HepG2 (cell line): ENCODE measurements at regions not wholly inside any gene's neighbourhood (a gene's known extent, or its start where the extent isn't known, plus 50 kb on each side); places are given as distances from the start of the nearest gene placed in this dataset.

Experiments
- ATAC-seq: fragments of 200-7000 bp; cut with Tn5 transposase; 3 replicates; pipeline ENCODE4 v1.9.1; 2020; ENCODE audit warnings: mild to moderate bottlenecking, moderate library complexity
- BruUV-seq: library from RNA; stranded (reverse); fragments of 400-500 nt; replicated peaks from 2 replicates; lab custom pipeline; 2021; lab: Mats Ljungman, UMichigan
- CTCF ChIA-PET: fragments of 300-600 bp; formaldehyde crosslinking; extraction: SDS; loops from one replicate; lab custom pipeline; 2021; ENCODE audit warnings: low total read pairs, inconsistent platforms, low intra/inter-chr PET ratio; lab: Yijun Ruan, JAX
- POLR2A ChIA-PET: fragments of 350-600 bp; sonication (Branson Sonifier 250); formaldehyde crosslinking; loops from one replicate; lab custom pipeline; 2020; ENCODE audit warnings: antibody characterized with exemption, inconsistent platforms; lab: Yijun Ruan, JAX
- DNase-seq: peaks from one replicate; pipeline ENCODE4 v3.0.0-alpha.2; 2015; ENCODE audit warnings: low spot score
- FAIRE-seq: peaks from 3 replicates; lab custom pipeline; 2011; peaks lifted over from hg19 to GRCh38; lab: Jason Lieb, UNC
- H2AFZ ChIP-seq: one replicate; pipeline ENCODE4 v1.6.1; 2011; ENCODE audit warnings: low read length, inconsistent platforms
- H3K27ac ChIP-seq: fragments of 300-600 bp; 3 replicates; pipeline ENCODE4 v1.8.0; 2011; ENCODE audit warnings: mixed run types, mild to moderate bottlenecking, mixed read lengths, low read length, inconsistent platforms; ENCODE audit not compliant: insufficient read depth; ENCODE audit errors: extremely low read length
- H3K27me3 ChIP-seq, 2 experiments: fragments of 200-600 bp in 1 of 2; 2 replicates in 1 of 2; 3 replicates in 1 of 2; pipeline versions ENCODE4 v1.6.0 to v1.8.0; 2011; ENCODE audit warnings: low read length in 2 of 2, mild to moderate bottlenecking in 2 of 2, moderate library complexity in 2 of 2, inconsistent platforms in 1 of 2; ENCODE audit not compliant: insufficient read depth in 2 of 2, control insufficient read depth in 1 of 2
- H3K36me3 ChIP-seq, 2 experiments: fragments of 200-600 bp in 1 of 2; replicated peaks in 1 of 2; 2 replicates in 1 of 2; 3 replicates in 1 of 2; pipeline versions ENCODE4 v1.5.1 to v1.8.0; 2011; ENCODE audit warnings: low read length in 2 of 2, inconsistent platforms in 1 of 2; ENCODE audit not compliant: insufficient read depth in 2 of 2, control insufficient read depth in 1 of 2
- H3K4me1 ChIP-seq: 2 replicates; pipeline ENCODE4 v1.5.1; 2012; ENCODE audit warnings: low read length, inconsistent platforms; ENCODE audit not compliant: insufficient read depth
- H3K4me2 ChIP-seq: 2 replicates; pipeline ENCODE4 v1.6.0; 2011; ENCODE audit warnings: low read depth, low read length, inconsistent platforms
- H3K4me3 ChIP-seq, 3 experiments: fragments of 200-600 bp in 1 of 3; sonication (generic), shearing (Covaris generic) in 1 of 3; replicated peaks in 1 of 3; 2 replicates each; pipeline ENCODE4 v1.5.1; 2011 to 2016; ENCODE audit warnings: low read length in 3 of 3, inconsistent platforms in 2 of 3, low read depth in 2 of 3, mild to moderate bottlenecking in 2 of 3, control low read depth in 1 of 3, mixed read lengths in 1 of 3; ENCODE audit not compliant: insufficient read depth in 1 of 3
- H3K79me2 ChIP-seq: one replicate; pipeline ENCODE4 v1.6.1; 2011; ENCODE audit warnings: low read length, inconsistent platforms; ENCODE audit not compliant: insufficient read depth
- H3K9ac ChIP-seq: 2 replicates; pipeline ENCODE4 v1.6.0; 2011; ENCODE audit warnings: mild to moderate bottlenecking, low read depth, low read length, inconsistent platforms; ENCODE audit not compliant: insufficient read depth
- H3K9me3 ChIP-seq: 2 replicates; pipeline ENCODE4 v1.5.1; 2012; ENCODE audit warnings: mild to moderate bottlenecking, low read length
- H4K20me1 ChIP-seq: 2 replicates; pipeline ENCODE4 v1.6.0; 2011; ENCODE audit warnings: inconsistent platforms, mild to moderate bottlenecking, low read length, moderate library complexity; ENCODE audit not compliant: insufficient read depth
- DMAP1 ChIP-seq: IDR thresholded peaks from 2 replicates; pipeline ENCODE4 v1.6.1; 2016
- ELF3 ChIP-seq: IDR thresholded peaks from 2 replicates; pipeline ENCODE4 v1.6.1; 2016; ENCODE audit warnings: missing genetic modification reagents, missing compliant biosample characterization
- ETV6 ChIP-seq: sonication (generic); formaldehyde crosslinking; conservative IDR thresholded peaks from 2 replicates; pipeline ENCODE4 v1.4.0; 2020; ENCODE audit warnings: missing genetic modification reagents
- FOXM1 ChIP-seq: sonication (generic); formaldehyde crosslinking; IDR thresholded peaks from 2 replicates; pipeline ENCODE4 v1.5.0; 2020; ENCODE audit warnings: missing genetic modification reagents
- FOXP4 ChIP-seq: sonication (generic); formaldehyde crosslinking; IDR thresholded peaks from 2 replicates; pipeline ENCODE4 v1.4.0; 2020; ENCODE audit warnings: missing genetic modification reagents
- GTF3A ChIP-seq: sonication (generic); formaldehyde crosslinking; conservative IDR thresholded peaks from 2 replicates; pipeline ENCODE4 v1.4.0; 2020; ENCODE audit warnings: mild to moderate bottlenecking, missing genetic modification reagents
- HOXA9 ChIP-seq: sonication (generic); formaldehyde crosslinking; IDR thresholded peaks from 2 replicates; pipeline ENCODE4 v1.8.1; 2022; ENCODE audit warnings: missing genetic modification reagents, mild to moderate bottlenecking, moderate library complexity, borderline replicate concordance
- KDM6A ChIP-seq: IDR thresholded peaks from 2 replicates; pipeline ENCODE4 v1.6.1; 2016; ENCODE audit warnings: low read depth
- LBX2 ChIP-seq: sonication (generic); formaldehyde crosslinking; IDR thresholded peaks from 2 replicates; pipeline ENCODE4 v1.5.0; 2020; ENCODE audit warnings: missing genetic modification reagents, mild to moderate bottlenecking, borderline replicate concordance
- POGZ ChIP-seq: sonication (generic); formaldehyde crosslinking; IDR thresholded peaks from 2 replicates; pipeline ENCODE4 v1.4.0; 2020; ENCODE audit warnings: mild to moderate bottlenecking, missing genetic modification reagents
- SAFB2 ChIP-seq: sonication (generic); formaldehyde crosslinking; IDR thresholded peaks from 2 replicates; pipeline ENCODE4 v1.5.1; 2020; ENCODE audit warnings: missing genetic modification reagents, low read depth, mild to moderate bottlenecking, borderline replicate concordance
- THAP8 ChIP-seq: sonication (generic); formaldehyde crosslinking; IDR thresholded peaks from 2 replicates; pipeline ENCODE4 v1.5.1; 2020; ENCODE audit warnings: missing genetic modification reagents, mild to moderate bottlenecking, borderline replicate concordance
- ZBTB46 ChIP-seq: sonication (generic); formaldehyde crosslinking; IDR thresholded peaks from 2 replicates; pipeline ENCODE4 v1.4.0; 2020; ENCODE audit warnings: mild to moderate bottlenecking, missing genetic modification reagents, borderline replicate concordance
- ZBTB7B ChIP-seq: sonication (generic); formaldehyde crosslinking; IDR thresholded peaks from 2 replicates; pipeline ENCODE4 v1.4.0; 2020; ENCODE audit warnings: missing genetic modification reagents
- ZNF550 ChIP-seq: sonication (generic); formaldehyde crosslinking; IDR thresholded peaks from 2 replicates; pipeline ENCODE4 v1.4.0; 2020; ENCODE audit warnings: mild to moderate bottlenecking, missing genetic modification reagents, borderline replicate concordance
- ZNF614 ChIP-seq: IDR thresholded peaks from 2 replicates; pipeline ENCODE4 v1.6.1; 2018; ENCODE audit warnings: missing biosample characterization, missing genetic modification reagents, inconsistent platforms, borderline replicate concordance
- ZNF615 ChIP-seq: sonication (generic); formaldehyde crosslinking; IDR thresholded peaks from 2 replicates; pipeline ENCODE4 v1.5.0; 2020; ENCODE audit warnings: mild to moderate bottlenecking, missing genetic modification reagents, borderline replicate concordance
- ZNF740 ChIP-seq: sonication (generic); formaldehyde crosslinking; IDR thresholded peaks from 2 replicates; pipeline ENCODE4 v1.4.0; 2020; ENCODE audit warnings: missing genetic modification reagents
- WGBS: methylation state at CpG from one replicate; pipeline ENCODE4 v1.1.6; 2017; ENCODE audit warnings: low lambda C conversion rate; 5-methylcytosine and 5-hydroxymethylcytosine counted together
- in situ Hi-C: cut with HindIII; loops from 2 replicates; pipeline ENCODE4 v1.10.0; 2017; ENCODE audit warnings: low pct_unique_long_range_greater_than_20kb; ENCODE audit not compliant: extremely low pct_ligation_motif_present
- intact Hi-C: fragments of 100-400 bp; cut with micrococcal nuclease; formaldehyde crosslinking; loops from one replicate; pipeline ENCODE4 v1.10.0; 2022; ENCODE audit not compliant: unreplicated experiment

- WGBS = 72% methylated on average over 5 of the region's 5 CpGs
- POLR2A ChIA-PET = no interaction called here
- no peak overlapping the region for H3K27ac ChIP-seq
- H4K20me1 ChIP-seq = no peaks in the 10 kb centered on the region
- no peak overlapping the region for H3K4me2 ChIP-seq
- DNase-seq (no peak), FAIRE-seq (no peak), ATAC-seq (no peak)
- no peak overlapping the region for H3K9ac ChIP-seq
- H3K4me3 ChIP-seq = no peak overlapping the region
- in situ Hi-C loops = no loop called here
- no TSS peak for BruUV-seq
- no peaks in the 10 kb centered on the region for H3K79me2 ChIP-seq
- CTCF ChIA-PET = no interaction called here
- H3K9me3 ChIP-seq = no peaks in the 10 kb centered on the region
- intact Hi-C loops = no loop called here
- peaks cover 11% of the 10 kb centered on the region for H3K4me1 ChIP-seq
- no peak overlapping the region for H2AFZ ChIP-seq
- H3K27me3 ChIP-seq = no peaks in the 10 kb centered on the region; a peak in 1 of 5 replicates
- H3K36me3 ChIP-seq = no peaks in the 10 kb centered on the region
- no peak for TF ChIP-seq DMAP1 (CRISPR knock-in tag)
- no peak for TF ChIP-seq ZBTB7B (CRISPR knock-in tag)
- no peak for TF ChIP-seq GTF3A (CRISPR knock-in tag)
- TF ChIP-seq SAFB2 = no peak
- TF ChIP-seq ZNF740 (CRISPR knock-in tag) = no peak
- TF ChIP-seq POGZ (CRISPR knock-in tag) = no peak
- no peak for TF ChIP-seq ZBTB46
- no peak for TF ChIP-seq ELF3
- TF ChIP-seq ZNF550 = no peak
- no peak for TF ChIP-seq KDM6A (CRISPR knock-in tag)
- TF ChIP-seq FOXP4 (CRISPR knock-in tag) = no peak
- TF ChIP-seq HOXA9 (CRISPR knock-in tag) = no peak
- no peak for TF ChIP-seq ZNF614 (CRISPR knock-in tag)
- no peak for TF ChIP-seq ETV6
- no peak for TF ChIP-seq LBX2
- no peak for TF ChIP-seq THAP8 (CRISPR knock-in tag)
- TF ChIP-seq FOXM1 (CRISPR knock-in tag) = no peak
- no peak for TF ChIP-seq ZNF615 (CRISPR knock-in tag)
Measured at GRCh38 chr1:212164095-212164872, 120.9 kb upstream of the PPP2R5A start.
